ENCODE measurements at regions not wholly inside any gene's neighbourhood (a gene's known extent, or its start where the extent isn't known, plus 50 kb on each side); places are given as distances from the start of the nearest gene placed in this dataset.
A peak's percentile ranks its signal among the peaks of the same experiment; 100 is the strongest.

DNA sequence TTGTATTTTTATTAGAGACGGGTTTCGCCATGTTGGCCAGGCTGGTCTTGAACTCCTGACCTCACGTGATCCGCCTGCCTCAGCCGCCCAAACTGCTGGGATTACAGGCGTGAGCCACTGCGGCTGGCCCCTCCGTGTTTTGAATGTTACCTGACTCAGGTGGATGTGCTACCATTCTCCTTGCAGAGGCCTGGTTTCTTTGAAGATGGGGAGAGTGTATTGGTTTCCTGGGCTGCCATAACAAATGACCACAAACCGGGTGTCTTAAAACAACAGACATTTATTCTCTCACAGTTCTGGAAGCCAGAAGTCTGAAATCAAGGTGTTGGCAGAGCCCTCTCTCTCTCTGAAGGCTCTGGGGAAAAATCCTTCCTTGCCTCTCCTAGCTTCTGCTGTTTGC is 98.0 kb downstream of the IRF2BPL start:
- in situ Hi-C loops (cut with MboI; ENCODE audit: low pct_unique_long_range_greater_than_20kb, low sequenced_read_pairs), result no loop called here
- no peak for DNase-seq

DNA sequence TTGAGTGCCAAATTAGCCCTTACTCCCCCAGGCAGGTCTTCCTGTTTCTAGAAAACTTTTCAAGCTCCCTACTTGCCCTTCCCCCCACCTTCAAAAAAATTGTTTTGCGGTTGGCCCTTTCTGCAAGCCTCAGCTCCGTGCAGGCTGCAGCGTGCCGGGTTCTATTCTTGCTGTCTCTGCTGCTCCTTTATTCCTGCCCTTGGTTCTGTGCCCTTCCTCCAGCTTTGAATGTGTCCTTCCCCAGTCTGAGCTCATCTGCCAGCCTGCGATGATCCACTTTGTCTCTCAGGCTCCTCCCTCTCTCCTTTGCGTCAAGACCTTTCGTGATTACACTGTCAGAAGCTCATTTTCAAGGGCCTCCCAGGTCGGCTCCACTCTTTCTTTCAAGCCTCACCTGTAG is 98.6 kb downstream of the IRF2BPL start:
- DNase-seq, result peak; percentile 95
- in situ Hi-C loops (cut with MboI; ENCODE audit: low pct_unique_long_range_greater_than_20kb, low sequenced_read_pairs), result no loop called here

DNA sequence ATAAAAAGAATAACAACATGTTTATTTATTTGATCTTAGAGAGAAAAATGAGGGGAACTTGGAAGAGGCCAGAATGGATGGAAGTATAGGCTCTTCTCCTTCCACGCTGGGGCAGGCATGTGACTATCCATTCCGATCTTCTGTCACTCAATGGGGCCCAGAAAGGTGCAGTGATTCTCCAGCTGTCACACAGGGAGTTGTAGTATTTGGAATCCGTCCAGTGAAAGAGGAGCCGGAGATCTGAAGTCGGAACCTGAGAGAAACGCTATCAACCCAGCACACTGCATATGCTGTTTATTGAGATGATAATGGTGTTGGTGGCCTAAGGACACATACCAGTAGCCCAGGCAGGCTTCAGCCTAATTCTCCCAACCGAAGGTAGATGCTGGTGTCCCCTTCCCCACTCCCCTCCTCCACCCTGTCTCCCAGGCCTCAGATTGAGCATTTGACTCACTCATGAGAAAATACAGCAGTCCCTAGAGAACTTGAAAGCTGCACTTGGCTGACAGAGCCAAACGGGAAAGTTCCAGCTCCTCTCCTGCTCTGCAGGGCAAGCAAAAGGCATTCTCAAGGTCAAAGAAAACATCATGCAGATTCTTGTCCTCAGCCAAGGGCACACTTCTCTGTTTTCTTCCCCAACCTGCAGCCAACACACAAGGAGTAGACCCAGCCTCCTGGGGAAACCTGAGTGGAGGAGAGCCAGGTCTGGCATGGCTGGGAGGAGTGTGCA is 100.4 kb downstream of the IRF2BPL start:
- no peak for DNase-seq
- in situ Hi-C loops (cut with MboI; ENCODE audit: low pct_unique_long_range_greater_than_20kb, low sequenced_read_pairs), result no loop called here

DNA sequence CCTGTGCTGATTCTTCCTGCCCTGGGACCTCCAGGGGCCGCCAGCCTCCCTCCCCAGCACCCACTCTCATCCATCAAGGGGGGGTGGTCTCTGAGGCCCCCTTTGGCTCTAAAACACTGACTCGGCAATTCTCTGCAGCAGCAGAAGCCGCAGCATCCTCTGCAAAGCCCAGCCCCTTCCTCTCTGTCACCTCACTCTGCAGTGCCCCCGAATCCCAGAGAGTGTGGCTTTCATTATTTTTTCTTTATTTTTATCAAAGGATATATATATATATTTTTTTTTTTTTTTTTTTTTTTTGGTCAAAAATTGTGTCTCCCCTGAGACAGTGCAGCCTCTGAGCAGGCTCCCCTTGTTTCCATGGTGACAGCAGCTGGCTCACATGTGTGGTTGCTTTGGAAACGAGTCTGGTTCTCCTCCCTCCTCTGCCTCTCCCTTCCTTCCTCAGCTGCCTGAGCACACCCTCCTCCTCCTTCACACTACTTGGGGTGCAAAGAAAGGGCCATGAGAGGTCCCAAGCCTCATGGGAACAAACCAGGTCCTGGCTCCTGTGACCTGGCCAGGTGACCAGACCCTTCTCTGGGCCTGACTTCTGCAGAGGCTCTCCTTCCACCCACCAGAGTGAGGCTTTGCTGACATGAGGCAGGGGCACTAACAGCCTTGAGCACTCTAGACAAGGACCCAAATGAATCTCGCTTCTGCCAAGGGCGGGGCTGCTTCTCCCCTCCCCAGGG is 100.5 kb downstream of the LRRC74A start:
- peak; percentile 66 for DNase-seq
- in situ Hi-C loops (cut with MboI; ENCODE audit: low pct_unique_long_range_greater_than_20kb, low sequenced_read_pairs), result no loop called here

DNA sequence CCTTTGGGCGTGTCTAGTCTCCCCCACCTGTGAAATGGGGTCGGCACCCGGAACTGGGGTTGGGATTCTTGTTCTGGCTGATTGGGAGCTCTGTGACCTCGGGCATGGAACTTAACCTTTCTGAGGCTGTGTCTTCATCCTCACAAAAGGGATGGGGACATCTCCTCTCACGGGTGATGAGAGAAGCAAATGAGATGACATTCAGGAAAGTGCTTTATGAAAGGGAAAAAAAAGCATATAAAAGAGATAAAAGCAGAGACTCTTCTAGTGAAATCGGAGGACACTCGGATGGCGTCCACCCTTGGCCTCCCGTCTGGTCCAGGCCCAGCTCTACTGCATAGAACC is 98.9 kb downstream of the LRRC74A start:
- in situ Hi-C loops (cut with MboI; ENCODE audit: low pct_unique_long_range_greater_than_20kb, low sequenced_read_pairs), result no loop called here
- DNase-seq, result no peak

DNA sequence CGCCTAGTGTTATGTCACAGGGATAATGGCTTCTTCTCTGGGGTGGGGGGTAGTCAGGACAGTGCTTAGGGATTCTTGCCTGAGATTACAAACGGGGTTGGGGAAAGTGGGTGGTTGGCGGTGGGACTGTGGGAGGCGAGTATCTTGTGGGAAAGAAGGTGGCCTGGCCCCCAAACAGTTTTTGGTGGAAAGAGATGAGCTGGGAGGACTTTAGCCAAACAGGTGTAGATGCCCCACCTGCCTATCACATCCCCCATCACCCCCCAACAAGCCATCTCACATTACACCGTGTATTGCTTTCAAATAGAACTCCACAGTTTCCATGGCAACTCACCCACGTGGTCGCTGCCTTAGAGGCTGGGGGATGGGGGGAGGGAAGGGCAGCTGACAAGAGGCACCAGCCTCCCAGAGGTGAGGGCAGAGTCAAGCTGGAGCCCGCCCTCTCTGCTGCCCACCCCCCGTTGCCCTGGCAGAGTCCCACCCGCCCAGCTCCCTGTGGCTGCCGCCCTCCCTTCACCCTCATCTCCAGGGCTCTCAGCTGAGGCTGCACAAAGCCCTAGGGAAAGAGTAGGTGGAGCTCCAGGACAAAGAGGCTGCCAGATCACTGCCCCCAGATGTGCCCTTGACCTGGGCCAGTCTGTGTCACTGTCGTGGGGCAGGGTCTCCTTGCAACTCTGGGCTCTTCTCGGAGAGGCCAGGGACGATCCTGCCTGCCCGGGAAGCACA is 98.3 kb downstream of the LRRC74A start:
- DNase-seq, result peak; percentile 32
- in situ Hi-C loops (cut with MboI; ENCODE audit: low pct_unique_long_range_greater_than_20kb, low sequenced_read_pairs), result no loop called here

DNA sequence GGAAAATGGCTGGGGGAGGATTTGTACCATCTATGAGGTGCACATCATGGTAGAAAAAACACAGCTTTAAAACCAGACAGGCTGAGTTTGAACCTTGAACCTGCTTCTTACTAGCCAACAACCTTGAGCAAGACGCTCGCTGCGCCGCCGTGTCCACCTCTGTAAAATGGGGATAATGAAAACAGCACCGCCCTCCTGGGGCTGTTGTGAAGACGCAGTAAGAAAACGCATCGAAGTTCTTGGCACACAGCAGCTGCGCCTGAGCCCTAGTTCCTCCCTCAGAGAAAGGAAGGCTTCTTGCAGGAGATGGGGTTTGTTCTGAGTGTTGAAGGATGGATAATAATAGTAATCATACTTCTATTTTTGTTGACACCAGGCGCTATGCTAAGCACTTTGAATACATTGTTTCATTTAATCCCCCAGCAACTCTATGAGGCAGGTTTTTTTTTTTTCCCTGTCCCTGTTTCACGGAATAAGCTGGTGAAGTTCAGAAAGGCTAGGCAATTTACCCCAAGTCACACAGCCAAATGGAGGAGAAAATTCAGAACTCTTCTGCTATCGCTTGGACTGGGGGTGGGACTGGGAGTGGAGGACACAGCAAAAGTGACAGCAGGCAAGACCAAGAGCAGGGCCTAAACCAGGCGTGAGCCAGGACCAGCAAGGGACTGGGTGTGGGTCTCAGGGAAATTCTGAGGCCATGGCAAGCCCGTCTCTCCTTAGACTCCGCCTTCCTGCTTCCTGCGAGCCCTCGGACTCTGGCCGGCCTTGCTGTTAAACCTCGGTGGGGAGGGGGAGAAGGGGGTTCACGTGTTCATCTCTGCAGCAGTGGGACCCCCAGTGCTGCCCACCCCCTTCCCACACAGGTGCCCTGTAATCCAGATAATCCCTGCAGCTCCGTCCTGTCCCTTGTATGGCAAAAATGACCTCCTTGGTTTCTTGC is 97.5 kb downstream of the LRRC74A start:
- in situ Hi-C loops (cut with MboI; ENCODE audit: low pct_unique_long_range_greater_than_20kb, low sequenced_read_pairs), result no loop called here
- no peak for DNase-seq

DNA sequence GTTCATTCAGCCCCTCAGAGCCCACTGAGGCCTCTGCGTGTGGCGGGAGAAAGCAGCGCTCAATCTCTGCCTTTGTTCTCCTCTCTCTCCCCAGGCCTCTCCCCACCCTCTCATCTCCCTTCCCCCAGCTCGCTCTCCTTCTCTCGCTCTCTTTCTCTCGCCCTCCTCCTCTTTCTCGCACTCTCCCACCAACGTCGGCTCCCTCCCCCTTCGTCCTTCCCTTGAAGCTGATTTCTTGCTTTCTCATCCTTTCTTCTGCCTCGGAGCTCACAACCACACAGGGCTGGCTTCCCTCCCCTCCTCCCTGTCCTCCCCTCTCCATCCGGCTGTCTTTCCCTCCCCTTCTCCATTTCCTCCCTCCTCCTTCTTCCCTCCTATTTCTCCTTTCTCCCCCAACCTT is 96.4 kb downstream of the LRRC74A start:
- in situ Hi-C loops (cut with MboI; ENCODE audit: low pct_unique_long_range_greater_than_20kb, low sequenced_read_pairs), result no loop called here

DNA sequence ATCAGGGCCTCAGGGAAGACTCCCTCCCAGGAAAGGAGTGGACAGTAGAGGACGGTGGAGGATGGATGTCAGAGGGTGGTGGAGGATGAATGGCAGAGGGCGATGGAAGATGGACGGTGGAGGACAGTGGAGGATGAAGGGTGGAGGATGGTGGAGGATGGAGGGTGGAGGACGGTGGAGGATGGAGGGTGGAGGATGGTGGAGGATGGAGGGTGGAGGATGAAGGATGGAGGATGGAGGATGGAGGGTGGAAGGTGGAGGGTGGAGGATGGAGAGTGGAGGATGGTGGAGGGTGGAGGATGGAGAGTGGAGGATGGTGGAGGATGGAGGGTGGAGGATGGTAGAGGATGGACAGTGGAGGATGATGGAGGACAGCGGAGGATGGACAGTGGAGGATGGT is 95.9 kb downstream of the LRRC74A start:
- in situ Hi-C loops (cut with MboI; ENCODE audit: low pct_unique_long_range_greater_than_20kb, low sequenced_read_pairs), result no loop called here
- no peak for DNase-seq

More for the DNA sequence above, 96.4 kb downstream of the LRRC74A start:
- peak; percentile 49 for DNase-seq

DNA sequence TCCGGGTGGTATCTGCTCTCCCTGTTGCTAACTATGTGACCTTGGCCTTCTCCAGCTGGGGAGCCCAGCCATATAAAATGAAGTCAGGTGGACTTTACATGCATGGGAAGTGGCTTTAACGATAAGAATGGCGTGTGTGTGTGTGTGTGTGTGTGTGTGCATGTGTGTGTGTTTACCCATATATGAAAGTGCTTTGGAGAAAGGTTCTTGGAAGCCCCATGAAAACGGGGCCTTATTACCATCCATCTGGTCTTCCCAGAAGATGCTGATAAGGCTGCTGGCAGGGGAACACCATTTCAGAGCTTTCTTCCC is 94.8 kb downstream of the LRRC74A start:
- in situ Hi-C loops (cut with MboI; ENCODE audit: low pct_unique_long_range_greater_than_20kb, low sequenced_read_pairs), result no loop called here
- DNase-seq, result no peak

DNA sequence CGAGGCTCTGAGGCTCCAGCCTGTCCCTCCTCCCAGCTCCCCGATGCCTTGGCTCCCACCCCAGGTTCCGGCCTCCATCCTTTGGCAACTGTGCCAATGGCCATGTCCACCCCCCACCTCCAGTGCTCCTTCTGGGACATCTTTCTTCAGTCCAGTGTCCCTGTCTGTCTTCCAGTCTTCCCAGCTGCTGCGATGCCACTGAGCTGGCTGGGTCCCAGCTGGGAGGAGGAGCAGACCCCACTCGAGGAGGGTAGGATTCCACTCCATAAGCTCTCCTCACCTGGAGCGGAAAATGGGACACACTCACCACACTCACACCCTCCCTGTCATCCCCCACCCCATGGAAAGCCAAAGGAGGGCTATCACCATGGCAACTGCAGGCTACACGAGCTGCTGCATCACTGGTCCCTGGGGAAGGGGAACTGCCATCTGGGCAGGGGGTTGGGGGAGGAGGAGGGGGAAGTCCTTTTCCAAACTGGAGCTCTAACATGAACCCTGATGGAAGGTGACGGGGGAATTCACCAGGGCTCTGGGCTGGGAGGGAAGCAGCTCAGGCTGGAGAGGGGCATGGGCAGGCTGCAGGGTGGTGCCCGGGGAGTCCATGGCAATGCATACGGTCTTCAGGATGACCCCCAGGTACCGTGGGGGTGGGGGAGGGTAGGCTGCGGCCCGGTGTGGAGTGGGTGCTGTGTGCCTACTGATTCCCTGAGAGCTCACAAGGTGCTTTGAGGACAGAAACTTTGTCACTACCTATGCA is 94.3 kb downstream of the LRRC74A start:
- in situ Hi-C loops (cut with MboI; ENCODE audit: low pct_unique_long_range_greater_than_20kb, low sequenced_read_pairs), result no loop called here
- no peak for DNase-seq

DNA sequence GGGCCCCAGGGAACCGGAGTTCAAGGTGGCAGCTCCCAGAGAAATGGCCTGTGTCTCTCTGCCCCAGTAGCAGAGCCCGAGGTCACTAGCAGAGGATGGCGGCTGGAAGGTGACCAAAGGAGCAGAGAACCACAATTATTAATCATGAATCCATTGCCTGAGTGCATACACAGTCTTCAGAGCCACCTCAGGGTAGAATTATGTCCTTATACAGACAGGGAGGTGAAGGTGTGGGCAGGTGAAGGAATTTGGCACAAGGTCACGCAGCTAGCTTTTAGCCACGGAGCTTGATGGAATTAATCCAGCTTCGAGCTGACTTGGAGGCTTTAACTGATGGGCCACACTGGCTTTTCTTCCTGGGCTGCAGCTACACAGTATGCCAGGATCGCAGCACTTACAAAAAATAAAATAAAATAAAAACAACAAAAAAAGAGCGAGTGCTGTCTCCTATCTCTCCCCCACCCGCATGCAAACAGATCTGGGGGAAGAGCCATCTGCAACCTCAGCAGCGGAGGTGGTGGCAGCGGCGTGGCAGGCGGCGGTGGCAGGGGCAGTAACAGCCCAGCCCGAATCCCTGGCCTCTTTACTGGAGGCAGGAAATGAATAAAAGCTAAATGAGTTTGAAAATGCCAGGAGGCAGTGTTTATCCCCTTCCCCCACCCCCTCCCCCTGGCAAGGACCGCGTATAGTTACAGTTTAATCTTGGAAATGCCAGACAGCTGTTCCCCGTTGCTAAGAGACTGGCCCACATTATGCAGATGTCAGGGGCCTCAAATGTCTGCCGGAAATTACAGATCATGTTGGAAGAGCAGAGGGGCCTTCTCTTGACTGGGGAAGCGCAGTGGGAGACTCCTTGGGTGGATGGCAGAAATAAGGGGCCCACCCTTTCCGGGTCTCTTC is 93.5 kb downstream of the LRRC74A start:
- in situ Hi-C loops (cut with MboI; ENCODE audit: low pct_unique_long_range_greater_than_20kb, low sequenced_read_pairs), result loop anchor here (10.0 kb wide), 1 partner anchor 135 kb away; no protein-coding TSS in a partner anchor
- peak; percentile 81 for DNase-seq

Data from KBM-7 (cell line).